ENCODE measurements at regions not wholly inside any gene's neighbourhood (a gene's known extent, or its start where the extent isn't known, plus 50 kb on each side); places are given as distances from the start of the nearest gene placed in this dataset.

- no peaks in the 10 kb centered on the region for H3K9me3 ChIP-seq (ENCODE audit: control insufficient read depth, insufficient read depth, low read depth, low read length)
- no peak overlapping the region for H3K9ac ChIP-seq (ENCODE audit: insufficient read depth, low read length)
- no peak overlapping the region for H3K4me2 ChIP-seq (ENCODE audit: extremely low read depth, insufficient read depth, low read length)
- no peak for DNase-seq (ENCODE audit: low read depth in 2 of 2)
- H3K4me3 ChIP-seq (replicated peaks in 1 of 4; ENCODE audit: control extremely low read depth in 1 of 4, insufficient read depth in 1 of 4, low read depth in 3 of 4, low read length in 4 of 4) = no peak overlapping the region
- no peaks in the 10 kb centered on the region for H3K4me1 ChIP-seq (ENCODE audit: control insufficient read depth, extremely low read depth, insufficient read depth, low read length)
- H3K27ac ChIP-seq (ENCODE audit: insufficient read depth, low read length) = no peak overlapping the region
- no peaks in the 10 kb centered on the region for H3K27me3 ChIP-seq (ENCODE audit: control insufficient read depth, insufficient read depth, low read length)
- no peak overlapping the region for H2AFZ ChIP-seq (ENCODE audit: low read length)
- TF ChIP-seq CTCF (conservative IDR thresholded peaks at IDR 0.05 in 1 of 2, IDR thresholded peaks at IDR 0.05 in 1 of 2; ENCODE audit: low read depth in 1 of 2, low read length in 2 of 2) (no peak), EZH2 (IDR thresholded peaks at IDR 0.05; ENCODE audit: low read length, missing control alignments) (no peak)
- no peaks in the 10 kb centered on the region for H3K79me2 ChIP-seq (ENCODE audit: control insufficient read depth, insufficient read depth, low read length)
- no peaks in the 10 kb centered on the region for H4K20me1 ChIP-seq (ENCODE audit: control insufficient read depth, extremely low read depth, insufficient read depth, low read length)
- H3K36me3 ChIP-seq (ENCODE audit: control insufficient read depth, insufficient read depth, low read length) = no peaks in the 10 kb centered on the region
Measured at GRCh38 chrX:124829930-124830329, 483.6 kb downstream of the SH2D1A start.

- Histone ChIP-seq H3K4me2 (ENCODE audit: extremely low read depth, insufficient read depth, low read length) (no peak overlapping the region), H4K20me1 (ENCODE audit: control insufficient read depth, extremely low read depth, insufficient read depth, low read length) (no peaks in the 10 kb centered on the region), H3K27ac (ENCODE audit: insufficient read depth, low read length) (no peak overlapping the region), H3K27me3 (ENCODE audit: control insufficient read depth, insufficient read depth, low read length) (no peaks in the 10 kb centered on the region), H3K9me3 (ENCODE audit: control insufficient read depth, insufficient read depth, low read depth, low read length) (no peaks in the 10 kb centered on the region), H2AFZ (ENCODE audit: low read length) (no peak overlapping the region), H3K4me1 (ENCODE audit: control insufficient read depth, extremely low read depth, insufficient read depth, low read length) (no peaks in the 10 kb centered on the region), H3K36me3 (ENCODE audit: control insufficient read depth, insufficient read depth, low read length) (no peaks in the 10 kb centered on the region), H3K9ac (ENCODE audit: insufficient read depth, low read length) (no peak overlapping the region), H3K4me3 (replicated peaks in 1 of 4; ENCODE audit: control extremely low read depth in 1 of 4, insufficient read depth in 1 of 4, low read depth in 3 of 4, low read length in 4 of 4) (no peak overlapping the region), H3K79me2 (ENCODE audit: control insufficient read depth, insufficient read depth, low read length) (no peaks in the 10 kb centered on the region)
- no peak for DNase-seq (ENCODE audit: low read depth in 2 of 2)
- TF ChIP-seq CTCF (conservative IDR thresholded peaks at IDR 0.05 in 1 of 2, IDR thresholded peaks at IDR 0.05 in 1 of 2; ENCODE audit: low read depth in 1 of 2, low read length in 2 of 2) (no peak), EZH2 (IDR thresholded peaks at IDR 0.05; ENCODE audit: low read length, missing control alignments) (no peak)
Measured at GRCh38 chrX:124836786-124837185, 482.9 kb upstream of the TEX13C start.

GRCh38 chrX:124842205-124842604 is 477.5 kb upstream of the TEX13C start:
- Histone ChIP-seq H4K20me1 (ENCODE audit: control insufficient read depth, extremely low read depth, insufficient read depth, low read length) (no peaks in the 10 kb centered on the region), H3K36me3 (ENCODE audit: control insufficient read depth, insufficient read depth, low read length) (no peaks in the 10 kb centered on the region), H3K4me1 (ENCODE audit: control insufficient read depth, extremely low read depth, insufficient read depth, low read length) (no peaks in the 10 kb centered on the region), H3K4me2 (ENCODE audit: extremely low read depth, insufficient read depth, low read length) (no peak overlapping the region), H3K27me3 (ENCODE audit: control insufficient read depth, insufficient read depth, low read length) (no peaks in the 10 kb centered on the region), H2AFZ (ENCODE audit: low read length) (no peak overlapping the region), H3K9ac (ENCODE audit: insufficient read depth, low read length) (no peak overlapping the region), H3K79me2 (ENCODE audit: control insufficient read depth, insufficient read depth, low read length) (no peaks in the 10 kb centered on the region), H3K9me3 (ENCODE audit: control insufficient read depth, insufficient read depth, low read depth, low read length) (no peaks in the 10 kb centered on the region), H3K27ac (ENCODE audit: insufficient read depth, low read length) (no peak overlapping the region), H3K4me3 (replicated peaks in 1 of 4; ENCODE audit: control extremely low read depth in 1 of 4, insufficient read depth in 1 of 4, low read depth in 3 of 4, low read length in 4 of 4) (no peak overlapping the region)
- DNase-seq (ENCODE audit: low read depth in 2 of 2) = no peak
- TF ChIP-seq CTCF (conservative IDR thresholded peaks at IDR 0.05 in 1 of 2, IDR thresholded peaks at IDR 0.05 in 1 of 2; ENCODE audit: low read depth in 1 of 2, low read length in 2 of 2) (no peak), EZH2 (IDR thresholded peaks at IDR 0.05; ENCODE audit: low read length, missing control alignments) (no peak)

Measured in fibroblast of lung (primary cell).